GM21423 (cell line): ENCODE measurements at regions not wholly inside any gene's neighbourhood (a gene's known extent, or its start where the extent isn't known, plus 50 kb on each side); places are given as distances from the start of the nearest gene placed in this dataset.
"Not testable (repeated sequence)": the region's sequence is repeated elsewhere in the genome, so short reads cannot be mapped to it uniquely, and the experiment has no call there.

ENCODE experiments used
- ATAC-seq: cut with Tn5 transposase; IDR thresholded peaks from one replicate; pipeline ENCODE4 v1.9.1; 2021; ENCODE audit warnings: mild to moderate bottlenecking, moderate library complexity; ENCODE audit not compliant: unreplicated experiment

GRCh38 chrX:7640392-7640791, 202.6 kb upstream of the VCX start:
- ATAC-seq: no peak

GRCh38 chrX:7638078-7638710, 204.8 kb upstream of the VCX start:
- ATAC-seq: no peak

- no peak for ATAC-seq
These were observed 205.9 kb upstream of the VCX start for GRCh38 chrX:7637066-7637465.

DNA sequence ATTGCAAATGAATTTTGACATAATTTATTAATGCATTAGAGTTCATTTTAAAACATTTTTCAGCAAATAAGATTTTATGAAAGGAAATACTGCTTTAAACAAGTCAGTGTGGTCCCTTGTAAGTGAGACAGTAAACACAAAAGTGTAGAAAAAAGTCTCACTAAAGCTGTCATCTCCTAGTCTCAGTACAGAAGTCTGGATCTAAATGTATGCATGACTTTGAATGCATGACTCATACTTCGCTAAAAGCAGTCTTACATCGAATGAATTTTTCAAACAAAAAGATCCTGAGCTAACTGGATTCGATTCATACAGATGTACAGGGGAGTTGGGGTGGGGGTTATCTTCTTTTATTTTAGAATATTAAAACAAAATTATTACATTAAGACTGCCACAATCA, 207.4 kb upstream of the VCX start:
- ATAC-seq: no peak

DNA sequence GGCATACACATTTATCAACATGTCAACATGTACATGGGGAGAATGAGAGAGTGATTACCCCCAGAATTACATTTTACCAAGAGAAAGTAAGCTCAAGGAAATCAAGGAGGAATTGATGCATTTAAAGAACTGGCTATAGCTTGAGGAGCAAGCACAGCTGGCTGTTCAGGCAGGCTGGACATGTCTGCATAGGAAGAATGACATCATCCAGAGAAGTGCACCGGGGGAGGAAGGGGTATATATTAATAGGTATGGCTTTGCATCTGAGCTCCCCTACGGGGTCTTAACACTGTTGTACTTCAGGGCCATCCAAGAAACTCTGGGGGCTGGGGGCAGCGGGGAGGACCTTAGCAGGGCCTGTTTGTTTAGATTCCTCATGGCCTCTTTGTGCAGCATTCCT, 222.4 kb upstream of the VCX start:
- ATAC-seq: no peak

- ATAC-seq: no peak
These were observed 225.0 kb upstream of the VCX start for GRCh38 chrX:7617994-7618393.

GRCh38 chrX:7614616-7615015, 228.4 kb upstream of the VCX start:
- ATAC-seq: no peak

DNA sequence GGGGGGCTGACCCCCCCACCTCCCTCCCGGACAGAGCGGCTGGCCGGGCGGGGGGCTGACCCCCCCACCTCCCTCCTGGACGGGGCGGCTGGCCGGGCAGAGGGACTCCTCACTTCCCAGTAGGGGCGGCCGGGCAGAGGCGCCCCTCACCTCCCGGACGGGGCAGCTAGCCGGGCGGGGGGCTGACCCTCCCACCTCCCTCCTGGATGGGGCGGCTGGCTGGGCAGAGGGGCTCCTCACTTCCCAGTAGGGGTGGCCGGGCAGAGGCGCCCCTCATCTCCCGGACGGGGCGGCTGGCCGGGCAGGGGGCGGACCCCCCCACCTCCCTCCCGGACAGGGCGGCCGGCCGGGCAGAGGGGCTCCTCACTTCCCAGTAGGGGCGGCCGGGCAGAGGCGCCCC, 234.3 kb upstream of the VCX start:
- not testable (repeated sequence) for ATAC-seq

- no peak for ATAC-seq
These were observed 236.8 kb upstream of the VCX start for GRCh38 chrX:7606039-7606652.

DNA sequence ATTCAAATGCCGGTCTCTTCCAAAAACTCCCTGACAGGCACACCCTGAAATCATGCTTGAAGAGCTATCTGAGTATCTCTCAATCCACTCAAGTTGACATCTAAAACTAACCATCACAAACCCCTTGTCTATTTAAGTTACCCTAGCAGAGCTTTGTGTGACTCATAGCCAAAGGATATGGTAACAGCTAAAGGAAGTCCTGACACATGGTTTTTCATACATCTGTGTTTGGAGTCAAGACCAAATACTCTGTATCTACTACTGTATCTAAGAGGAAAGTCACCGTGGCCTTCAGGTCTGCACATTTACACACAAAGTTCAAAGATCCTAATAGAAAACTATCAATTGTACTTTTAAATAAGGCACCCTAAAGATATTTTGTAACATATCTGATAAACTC, 239.6 kb upstream of the VCX start:
- no peak for ATAC-seq

DNA sequence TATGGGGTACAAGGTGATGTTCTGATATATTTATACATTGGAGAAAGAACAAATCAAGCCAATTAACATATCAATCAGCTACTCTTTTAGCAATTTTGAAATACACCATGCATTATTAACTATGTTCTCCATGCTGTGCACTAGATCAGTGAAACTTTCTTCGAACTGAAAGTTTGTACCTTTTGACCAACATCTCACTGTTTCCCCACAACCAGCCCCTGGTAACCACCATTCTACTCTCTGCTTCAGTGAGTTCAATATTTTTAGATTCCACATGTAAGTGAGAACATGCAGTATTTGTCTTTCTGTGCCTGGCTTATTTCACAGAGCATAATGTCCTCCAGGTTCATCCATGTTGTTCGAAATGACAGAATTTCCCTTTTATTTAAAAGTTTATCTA, 246.1 kb upstream of the VCX start:
- ATAC-seq: no peak

GRCh38 chrX:7593370-7593769, 249.6 kb upstream of the VCX start:
- ATAC-seq: not testable (repeated sequence)

DNA sequence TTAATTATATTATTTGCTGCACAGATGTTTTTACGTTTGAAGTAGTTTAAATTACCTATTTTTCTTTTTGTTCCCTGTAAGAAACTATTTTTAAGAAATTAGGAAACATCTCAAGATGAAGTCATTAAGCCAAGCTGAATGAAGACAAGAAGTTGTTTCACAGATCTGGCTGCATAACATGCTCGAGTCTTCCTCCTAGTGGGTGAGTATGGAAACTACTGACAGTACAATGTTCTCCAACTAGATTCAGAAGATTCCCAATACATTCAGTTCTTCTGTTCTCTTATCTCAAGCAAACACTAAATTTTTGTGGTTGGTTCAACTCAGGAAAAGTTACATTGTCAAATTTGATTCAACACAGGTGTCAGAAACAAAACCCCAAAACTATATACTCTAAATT, 256.8 kb upstream of the VCX start:
- ATAC-seq: peak; percentile 46

DNA sequence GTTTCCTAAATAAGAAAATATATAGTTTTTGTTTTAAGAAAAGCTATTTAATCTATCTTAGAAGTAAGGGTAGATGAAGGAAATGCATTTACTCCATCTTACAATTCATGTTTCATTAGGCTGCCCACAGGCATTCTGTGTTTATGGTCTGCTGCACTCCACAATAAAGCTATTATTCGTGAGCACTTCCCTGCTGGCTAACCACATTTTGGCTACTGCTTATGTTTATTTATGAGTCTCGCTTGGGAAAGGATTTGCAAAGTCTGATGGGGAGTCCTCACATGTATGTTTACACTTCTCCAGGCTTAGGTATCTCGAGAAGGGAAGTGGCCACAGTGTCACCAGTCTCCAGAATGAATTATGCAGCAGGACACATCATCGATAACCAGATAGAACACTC, 260.8 kb upstream of the VCX start:
- no peak for ATAC-seq

GRCh38 chrX:7580127-7580526, 262.8 kb upstream of the VCX start:
- ATAC-seq: no peak

DNA sequence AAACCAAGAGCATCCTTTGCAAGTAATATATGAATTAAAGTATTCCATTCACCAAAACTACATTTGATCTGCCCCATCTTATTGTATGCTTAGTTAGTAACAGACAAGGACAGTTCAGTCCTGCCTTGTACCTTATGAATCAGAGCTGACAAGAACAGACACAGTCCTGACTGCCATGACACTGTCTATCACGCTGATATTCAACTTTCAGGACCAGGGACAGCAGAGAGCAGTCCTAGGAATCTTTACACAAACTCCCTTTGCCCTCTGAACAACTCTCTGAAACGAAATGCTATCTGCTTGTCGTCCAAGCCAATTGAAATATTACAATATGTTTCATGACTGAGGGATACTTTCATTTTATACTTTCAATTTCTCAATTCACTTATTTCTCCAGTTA, 268.6 kb upstream of the VCX start:
- no peak for ATAC-seq

DNA sequence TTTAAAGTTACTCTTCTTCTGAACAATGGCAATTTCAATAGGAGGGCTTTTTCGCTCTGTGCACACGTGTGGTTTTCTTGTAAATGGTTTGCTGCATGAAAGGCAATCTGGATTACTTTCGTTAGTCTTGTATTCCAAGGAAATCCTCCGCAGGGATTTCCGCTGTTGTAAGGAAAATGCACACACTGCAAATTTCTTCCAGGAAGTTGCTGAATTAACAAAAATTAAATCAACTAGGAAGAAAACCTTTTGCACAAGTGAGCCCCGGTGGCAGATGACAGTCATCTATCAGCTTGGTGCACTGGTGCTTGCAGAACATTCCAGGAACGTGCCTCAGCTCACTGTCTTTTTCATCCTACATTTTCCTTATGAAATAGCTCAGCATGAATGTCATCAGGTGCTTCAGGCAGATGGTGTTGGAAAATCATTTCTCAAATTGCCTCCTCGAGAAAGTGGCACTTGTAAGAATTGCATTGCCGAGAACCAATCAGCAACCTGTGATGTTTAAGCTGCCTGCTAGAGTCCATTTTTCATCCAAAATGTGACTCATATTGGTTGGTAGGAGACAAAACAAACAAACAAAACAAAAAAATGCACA, 272.4 kb upstream of the VCX start:
- no peak for ATAC-seq

GRCh38 chrX:7568597-7568996, 274.4 kb upstream of the VCX start:
- no peak for ATAC-seq

DNA sequence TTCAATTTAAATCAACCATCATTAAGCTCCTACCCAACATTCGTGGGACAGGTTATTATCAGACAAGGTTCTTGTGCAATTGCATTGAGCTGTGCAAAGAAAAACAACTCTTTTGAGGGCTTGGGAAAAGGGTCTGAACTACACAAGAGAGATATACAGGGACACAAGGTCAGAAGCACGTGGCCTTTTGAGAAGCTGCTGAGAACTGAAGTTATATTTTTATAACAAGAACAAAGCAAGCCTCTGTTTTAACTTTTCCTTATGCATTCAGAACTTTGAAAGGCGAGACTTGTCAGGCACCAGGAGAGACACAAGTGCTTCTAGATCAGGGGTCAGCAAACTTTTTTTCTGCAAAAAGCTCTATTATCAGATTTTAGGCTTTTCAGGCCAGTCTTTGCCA, 274.8 kb upstream of the VCX start:
- no peak for ATAC-seq

GRCh38 chrX:7552760-7553159, 290.2 kb upstream of the VCX start:
- ATAC-seq: no peak

GRCh38 chrX:7546551-7547080, 296.4 kb upstream of the VCX start:
- ATAC-seq: no peak

- no peak for ATAC-seq
These were observed 297.4 kb upstream of the VCX start for GRCh38 chrX:7545564-7545963.
